ENCODE measurements at regions not wholly inside any gene's neighbourhood (a gene's known extent, or its start where the extent isn't known, plus 50 kb on each side); places are given as distances from the start of the nearest gene placed in this dataset.
A peak's percentile ranks its signal among the peaks of the same experiment; 100 is the strongest.

DNA sequence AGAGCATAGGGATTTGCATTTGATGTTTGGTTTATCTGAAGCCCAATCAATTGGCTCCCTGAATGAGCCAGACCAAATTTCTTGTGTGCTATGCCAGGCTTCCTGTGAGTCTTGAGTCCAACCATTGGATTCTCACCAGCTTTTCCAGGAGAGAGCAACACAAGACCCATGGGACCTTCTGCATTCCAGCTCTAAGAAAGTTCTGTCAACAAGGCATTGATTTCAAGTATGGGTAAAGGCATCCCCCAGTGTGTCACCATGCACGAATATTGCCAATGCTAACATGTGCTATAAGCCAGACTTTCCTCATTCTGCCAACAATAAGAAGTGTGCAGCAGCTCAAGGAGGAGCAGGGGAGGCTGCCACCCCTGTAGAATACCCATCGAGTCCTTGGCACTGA is 266.6 kb downstream of the ETAA1 start:
- H3K4me3 ChIP-seq (ENCODE audit: low read depth, poor library complexity, severe bottlenecking): no peak overlapping the region
- TF ChIP-seq POLR2A (IDR thresholded peaks at IDR 0.05) (no peak), CTCF (IDR thresholded peaks at IDR 0.05) (no peak)
- no peak for DNase-seq (ENCODE audit: low spot score in 2 of 2)
- 56 to 77% methylated on average over 2 of the region's 2 CpGs for WGBS, 2 donors
- intact Hi-C loops (cut with DNase I; ENCODE audit: low total_unique reads): no loop called here

- intact Hi-C loops (cut with DNase I; ENCODE audit: low total_unique reads): no loop called here
- DNase-seq (ENCODE audit: low spot score in 2 of 2): peak in 1 of 2 donors; percentile 61
- no peak overlapping the region for H3K4me3 ChIP-seq (ENCODE audit: low read depth, poor library complexity, severe bottlenecking)
- WGBS, 2 donors: 41 to 49% methylated on average over 5 of the region's 5 CpGs
- no peak for TF ChIP-seq CTCF (IDR thresholded peaks at IDR 0.05)
- no peak for TF ChIP-seq POLR2A (IDR thresholded peaks at IDR 0.05)
These were observed 269.4 kb downstream of the ETAA1 start for GRCh38 chr2:67666386-67667053.

DNA sequence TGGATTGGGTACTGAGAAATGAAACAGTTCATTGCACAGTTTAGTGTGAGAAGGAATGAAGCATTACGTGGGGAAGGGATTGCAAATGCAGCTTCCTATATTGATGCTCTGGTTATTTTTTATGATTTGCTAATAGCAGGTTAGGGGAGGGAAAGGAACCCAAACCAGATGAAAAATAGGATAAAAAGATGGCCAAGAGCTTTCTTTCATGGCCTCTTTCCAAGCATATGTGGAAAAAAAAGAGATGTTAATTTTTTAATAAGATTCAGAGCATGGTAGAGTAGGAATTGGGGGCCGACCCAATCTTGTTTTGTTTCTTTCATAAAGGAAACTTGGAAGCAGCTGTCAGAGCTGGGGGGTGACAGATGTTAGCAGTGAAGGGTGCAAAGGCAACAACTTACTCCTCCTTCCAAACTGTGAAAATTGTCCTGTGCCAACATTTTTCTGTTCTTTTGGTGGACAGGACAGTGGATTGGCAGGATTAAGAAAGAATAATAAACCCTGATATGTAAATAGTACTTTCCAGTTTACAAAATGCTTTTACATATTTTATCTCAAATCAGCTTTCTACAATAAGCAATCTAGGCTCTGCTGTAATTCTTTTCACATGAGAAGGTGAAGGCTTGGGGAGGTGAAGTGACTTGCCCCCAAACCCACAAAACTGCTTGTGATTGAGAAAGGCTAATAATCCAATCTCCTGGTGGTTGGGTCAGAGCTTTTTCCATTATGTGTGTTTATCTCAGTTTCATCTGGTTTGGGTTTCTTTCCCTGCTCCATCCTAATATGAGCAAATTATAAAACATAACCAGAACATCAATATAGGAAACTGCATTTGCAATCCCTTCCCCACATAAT is 270.1 kb downstream of the ETAA1 start:
- 44 to 45% methylated on average over 2 of the region's 2 CpGs for WGBS, 2 donors
- no peak for DNase-seq (ENCODE audit: low spot score in 2 of 2)
- intact Hi-C loops (cut with DNase I; ENCODE audit: low total_unique reads): no loop called here
- TF ChIP-seq POLR2A (IDR thresholded peaks at IDR 0.05) (no peak), CTCF (IDR thresholded peaks at IDR 0.05) (no peak)
- H3K4me3 ChIP-seq (ENCODE audit: low read depth, poor library complexity, severe bottlenecking): no peak overlapping the region

- no peak for DNase-seq (ENCODE audit: low spot score in 2 of 2)
- no peak overlapping the region for H3K4me3 ChIP-seq (ENCODE audit: low read depth, poor library complexity, severe bottlenecking)
- intact Hi-C loops (cut with DNase I; ENCODE audit: low total_unique reads): no loop called here
- TF ChIP-seq POLR2A (IDR thresholded peaks at IDR 0.05) (no peak), CTCF (IDR thresholded peaks at IDR 0.05) (no peak)
These were observed 271.4 kb downstream of the ETAA1 start for GRCh38 chr2:67668538-67668937.

DNA sequence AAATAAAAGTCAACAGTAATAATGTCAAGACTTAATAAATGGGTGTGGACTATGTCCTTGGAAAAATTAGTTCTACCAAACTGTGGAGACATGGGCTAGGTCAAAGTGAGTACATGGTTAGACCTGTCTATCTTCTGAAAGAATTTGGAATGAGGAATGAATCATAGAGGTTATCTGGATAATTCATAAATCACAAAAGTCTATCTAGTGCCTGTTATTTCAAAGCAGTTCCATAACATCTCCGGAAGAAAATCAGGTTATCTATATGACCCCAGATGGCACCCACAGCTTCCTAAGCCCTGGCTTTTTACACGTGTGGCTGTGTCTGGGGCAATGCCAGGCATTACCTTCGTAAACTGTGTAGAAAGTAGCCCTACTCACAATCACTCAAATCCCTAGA is 272.0 kb downstream of the ETAA1 start:
- no peak for DNase-seq (ENCODE audit: low spot score in 2 of 2)
- intact Hi-C loops (cut with DNase I; ENCODE audit: low total_unique reads): no loop called here
- no peak for TF ChIP-seq POLR2A (IDR thresholded peaks at IDR 0.05)
- TF ChIP-seq CTCF (IDR thresholded peaks at IDR 0.05): no peak
- 46 to 62% methylated on average over 3 of the region's 3 CpGs for WGBS, 2 donors
- no peak overlapping the region for H3K4me3 ChIP-seq (ENCODE audit: low read depth, poor library complexity, severe bottlenecking)

Data from lower leg skin (tissue), 4 donors.